GM12878 (cell line): ENCODE measurements at regions not wholly inside any gene's neighbourhood (a gene's known extent, or its start where the extent isn't known, plus 50 kb on each side); places are given as distances from the start of the nearest gene placed in this dataset.

Experiments used
- ATAC-seq: fragments of 200-7000 bp; cut with Tn5 transposase; 3 replicates; pipeline ENCODE4 v1.9.1; 2020; ENCODE audit warnings: mild to moderate bottlenecking, moderate library complexity
- BruUV-seq: library from RNA; stranded (reverse); fragments of 400-500 nt; replicated peaks from 2 replicates; lab custom pipeline; 2021; lab: Mats Ljungman, UMichigan
- CTCF ChIA-PET: fragments of 300-600 bp; sonication (Branson Sonifier 250); formaldehyde crosslinking; extraction: SDS; loops from one replicate; lab custom pipeline; 2021; ENCODE audit warnings: inconsistent platforms; lab: Yijun Ruan, JAX
- POLR2A ChIA-PET: fragments of 350-600 bp; formaldehyde crosslinking; extraction: SDS; loops from one replicate; lab custom pipeline; 2021; ENCODE audit warnings: inconsistent platforms; lab: Charles Lee
- RAD21 ChIA-PET: fragments of 300-600 bp; sonication (Branson Sonifier 250); formaldehyde crosslinking; loops from one replicate; lab custom pipeline; 2023; ENCODE audit warnings: antibody characterized with exemption; ENCODE audit not compliant: unreplicated experiment; lab: Charles Lee
- SMC1A ChIA-PET: fragments of 300-600 bp; sonication (Branson Sonifier 250); formaldehyde crosslinking; loops from one replicate; lab custom pipeline; 2023; ENCODE audit not compliant: unreplicated experiment, uncharacterized antibody; lab: Charles Lee
- DNase-seq: peaks from one replicate; pipeline ENCODE4 v3.0.0-alpha.2; 2011; ENCODE audit warnings: low read depth, low spot score
- FAIRE-seq: peaks from 3 replicates; lab custom pipeline; 2011; peaks lifted over from hg19 to GRCh38; lab: Jason Lieb, UNC
- H2AFZ ChIP-seq: 2 replicates; pipeline ENCODE4 v1.6.0; 2011; ENCODE audit warnings: low read depth, low read length, control low read depth; ENCODE audit not compliant: control insufficient read depth
- H3K27ac ChIP-seq: 2 replicates; pipeline ENCODE4 v1.5.1; 2011; ENCODE audit warnings: control low read depth; ENCODE audit not compliant: control insufficient read depth, insufficient read depth
- H3K27me3 ChIP-seq, 2 experiments: replicated peaks in 1 of 2; 2 replicates each; pipeline versions ENCODE4 v1.6.0 to v1.6.1; 2011; ENCODE audit warnings: low read length in 1 of 2; ENCODE audit not compliant: control insufficient read depth in 2 of 2, insufficient read depth in 2 of 2
- H3K36me3 ChIP-seq, 2 experiments: 2 replicates each; pipeline ENCODE4 v1.5.1; 2011; ENCODE audit warnings: low read length in 1 of 2; ENCODE audit not compliant: control insufficient read depth in 2 of 2, insufficient read depth in 2 of 2
- H3K4me1 ChIP-seq: 2 replicates; pipeline ENCODE4 v1.6.1; 2011; ENCODE audit warnings: mild to moderate bottlenecking, low read length, moderate library complexity, mixed read lengths; ENCODE audit not compliant: control insufficient read depth, insufficient read depth
- H3K4me2 ChIP-seq: 2 replicates; pipeline ENCODE4 v1.6.0; 2011; ENCODE audit warnings: control low read depth; ENCODE audit not compliant: control insufficient read depth, insufficient read depth
- H3K4me3 ChIP-seq: fragments of 200-600 bp; sonication (generic); 2 replicates; pipeline ENCODE4 v1.5.1; 2016
- H3K79me2 ChIP-seq: 2 replicates; pipeline ENCODE4 v1.6.0; 2011; ENCODE audit warnings: low read length; ENCODE audit not compliant: control insufficient read depth, insufficient read depth
- H3K9ac ChIP-seq: 2 replicates; pipeline ENCODE4 v1.8.0; 2011; ENCODE audit warnings: low read length, control low read depth, mixed read lengths; ENCODE audit not compliant: control insufficient read depth, insufficient read depth
- H3K9me3 ChIP-seq: replicated peaks from 3 replicates; pipeline ENCODE4 v1.5.1; 2011; ENCODE audit warnings: mild to moderate bottlenecking, low read length; ENCODE audit not compliant: control insufficient read depth, insufficient read depth
- H4K20me1 ChIP-seq: 2 replicates; pipeline ENCODE4 v1.6.0; 2011; ENCODE audit not compliant: control insufficient read depth, insufficient read depth
- CBX5 ChIP-seq: sonication (generic); IDR thresholded peaks from 2 replicates; pipeline ENCODE4 v1.6.1; 2016; ENCODE audit warnings: low read depth, moderate library complexity, mild to moderate bottlenecking, inconsistent platforms
- EZH2 ChIP-seq: IDR thresholded peaks from 2 replicates; pipeline ENCODE4 v1.6.1; 2012; ENCODE audit warnings: low read depth, mild to moderate bottlenecking, control low read depth, inconsistent platforms, low read length, borderline replicate concordance; ENCODE audit not compliant: control insufficient read depth
- GABPA ChIP-seq: IDR thresholded peaks from 2 replicates; pipeline ENCODE4 v1.6.1; 2014; ENCODE audit warnings: antibody characterized with exemption, low read depth, mild to moderate bottlenecking, inconsistent platforms
- HDAC6 ChIP-seq: fragments of 200-600 bp; sonication (generic); IDR thresholded peaks from one replicate; pipeline ENCODE4 v1.8.0; 2017; ENCODE audit warnings: antibody characterized with exemption; ENCODE audit not compliant: unreplicated experiment
- LARP7 ChIP-seq: fragments of 450-650 bp; IDR thresholded peaks from 2 replicates; pipeline ENCODE4 v1.6.1; 2017; ENCODE audit warnings: mild to moderate bottlenecking
- NR2C2 ChIP-seq: IDR thresholded peaks from 2 replicates; pipeline ENCODE4 v1.6.1; 2011; ENCODE audit warnings: borderline replicate concordance, low read depth; ENCODE audit not compliant: control insufficient read depth, insufficient read length
- NR2F1 ChIP-seq: fragments of 450-650 bp; conservative IDR thresholded peaks from 2 replicates; pipeline ENCODE4 v1.6.1; 2017; ENCODE audit warnings: mild to moderate bottlenecking
- NRF1 ChIP-seq: conservative IDR thresholded peaks from 2 replicates; pipeline ENCODE4 v1.6.1; 2011; ENCODE audit warnings: mild to moderate bottlenecking, low read depth, low read length, improper control_type of control experiment
- PAX5 ChIP-seq: IDR thresholded peaks from 2 replicates; pipeline ENCODE4 v1.6.1; 2011; ENCODE audit warnings: low read depth, low read length, borderline replicate concordance
- WGBS: methylation state at CpG from one replicate; pipeline ENCODE4 v1.1.6; 2016; ENCODE audit warnings: low lambda C conversion rate; ENCODE audit not compliant: insufficient replicate concordance, insufficient coverage; ENCODE audit errors: missing lambda C conversion rate; 5-methylcytosine and 5-hydroxymethylcytosine counted together
- in situ Hi-C: fragments of 300-500 bp; cut with MboI; formaldehyde crosslinking; loops from 9 replicates; pipeline ENCODE4 v1.14.3; 2018; ENCODE audit warnings: mixed read lengths
- intact Hi-C: fragments of 100-400 bp; cut with micrococcal nuclease; formaldehyde crosslinking; loops from one replicate; pipeline ENCODE4 v1.14.2; 2022; ENCODE audit not compliant: unreplicated experiment
- TF ChIP-seq, protein P1 (sequence below): IDR thresholded peaks from 2 replicates; pipeline ENCODE4 v1.6.1; 2012; ENCODE audit warnings: improper control_type of control experiment, low read depth, low read length; ENCODE audit not compliant: insufficient replicate concordance
- TF ChIP-seq, protein P2 (sequence below): IDR thresholded peaks from 2 replicates; pipeline ENCODE4 v1.6.1; 2012; ENCODE audit warnings: low read depth, low read length, improper control_type of control experiment

DNA sequence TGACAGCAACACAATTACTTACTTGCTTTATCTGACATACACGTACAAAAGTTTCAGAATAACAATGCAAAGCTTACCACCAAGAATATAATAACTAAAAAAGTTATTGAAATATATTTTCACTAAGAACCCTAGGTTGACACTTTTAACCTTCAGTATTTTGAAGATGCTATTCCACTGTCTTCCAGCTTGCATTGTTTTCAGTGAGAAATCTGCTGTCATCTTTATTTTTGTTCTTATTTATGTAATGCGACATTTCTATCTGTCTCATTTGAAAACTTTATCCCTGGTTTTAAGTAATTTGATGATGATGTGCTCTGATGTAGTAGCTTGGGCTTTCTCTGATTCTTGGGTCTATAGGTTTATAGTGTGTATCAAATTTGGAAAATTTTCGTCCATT, 165.0 kb upstream of the SMIM21 start:
- Histone ChIP-seq H3K79me2 (no peaks in the 10 kb centered on the region), H4K20me1 (no peaks in the 10 kb centered on the region), H2AFZ (no peak overlapping the region), H3K27me3 (no peaks in the 10 kb centered on the region), H3K4me3 (no peak overlapping the region)
- ATAC-seq (no peak), DNase-seq (no peak), FAIRE-seq (no peak)
- ChIA-PET SMC1A (no interaction called here), CTCF (no interaction called here)
- TF ChIP-seq CBX5 (peak; percentile 90; the same call in 1 of the 2 replicates), GABPA (no peak), LARP7 (no peak)
- TF ChIP-seq, all 136 proteins: peak for 1
- H3K9me3 ChIP-seq: no peaks in the 10 kb centered on the region; the same call in 2 of the 3 replicates
- H3K36me3 ChIP-seq: no peaks in the 10 kb centered on the region
- POLR2A ChIA-PET: no interaction called here
- 33% methylated on average over 3 of the region's 3 CpGs for WGBS
- RAD21 ChIA-PET: no interaction called here
- BruUV-seq: no TSS peak
- no peak overlapping the region for H3K27ac ChIP-seq
- H3K4me1 ChIP-seq: no peaks in the 10 kb centered on the region
- H3K9ac ChIP-seq: no peak overlapping the region
- in situ Hi-C loops (no loop called here), intact Hi-C loops (no loop called here)
- no peak overlapping the region for H3K4me2 ChIP-seq

DNA sequence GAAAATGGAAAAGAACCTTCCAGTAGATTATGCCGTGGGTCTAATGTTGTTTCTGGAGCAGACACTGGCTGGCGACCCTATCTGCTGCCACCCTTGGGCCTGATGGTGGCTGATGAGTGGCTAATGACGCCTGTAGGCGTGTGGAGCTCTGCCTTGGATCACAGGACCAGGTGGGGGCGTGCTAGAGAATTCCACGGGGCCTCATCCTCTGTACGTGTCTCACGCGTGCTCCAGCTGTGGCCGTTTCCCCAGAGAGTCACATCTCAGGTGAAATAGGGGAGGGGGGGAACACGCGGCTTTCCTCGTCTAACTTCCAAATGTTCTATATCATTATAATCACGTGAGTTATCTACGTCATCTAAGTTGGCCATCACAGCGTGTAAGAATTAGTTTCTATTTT, 160.9 kb upstream of the SMIM21 start:
- BruUV-seq: no TSS peak

More for the DNA sequence above, 160.9 kb upstream of the SMIM21 start:
- ChIA-PET POLR2A (no interaction called here), RAD21 (no interaction called here), CTCF (no interaction called here), SMC1A (no interaction called here)
- in situ Hi-C loops (no loop called here), intact Hi-C loops (no loop called here)
- no peak overlapping the region for H3K27ac ChIP-seq
- H3K9ac ChIP-seq: no peak overlapping the region
- DNase-seq (no peak), FAIRE-seq (no peak), ATAC-seq (no peak)
- WGBS: 54% methylated on average over 16 of the region's 16 CpGs
- H4K20me1 ChIP-seq: no peaks in the 10 kb centered on the region
- H3K9me3 ChIP-seq: no peaks in the 10 kb centered on the region; the same call in 2 of the 3 replicates
- no peak overlapping the region for H2AFZ ChIP-seq
- H3K4me2 ChIP-seq: no peak overlapping the region
- H3K27me3 ChIP-seq: no peaks in the 10 kb centered on the region
- no peaks in the 10 kb centered on the region for H3K4me1 ChIP-seq
- no peak overlapping the region for H3K4me3 ChIP-seq
- TF ChIP-seq NRF1: no peak
- TF ChIP-seq EZH2: no peak
- TF ChIP-seq NR2F1: no peak
- TF ChIP-seq PAX5: no peak
- TF ChIP-seq, protein P1, sequence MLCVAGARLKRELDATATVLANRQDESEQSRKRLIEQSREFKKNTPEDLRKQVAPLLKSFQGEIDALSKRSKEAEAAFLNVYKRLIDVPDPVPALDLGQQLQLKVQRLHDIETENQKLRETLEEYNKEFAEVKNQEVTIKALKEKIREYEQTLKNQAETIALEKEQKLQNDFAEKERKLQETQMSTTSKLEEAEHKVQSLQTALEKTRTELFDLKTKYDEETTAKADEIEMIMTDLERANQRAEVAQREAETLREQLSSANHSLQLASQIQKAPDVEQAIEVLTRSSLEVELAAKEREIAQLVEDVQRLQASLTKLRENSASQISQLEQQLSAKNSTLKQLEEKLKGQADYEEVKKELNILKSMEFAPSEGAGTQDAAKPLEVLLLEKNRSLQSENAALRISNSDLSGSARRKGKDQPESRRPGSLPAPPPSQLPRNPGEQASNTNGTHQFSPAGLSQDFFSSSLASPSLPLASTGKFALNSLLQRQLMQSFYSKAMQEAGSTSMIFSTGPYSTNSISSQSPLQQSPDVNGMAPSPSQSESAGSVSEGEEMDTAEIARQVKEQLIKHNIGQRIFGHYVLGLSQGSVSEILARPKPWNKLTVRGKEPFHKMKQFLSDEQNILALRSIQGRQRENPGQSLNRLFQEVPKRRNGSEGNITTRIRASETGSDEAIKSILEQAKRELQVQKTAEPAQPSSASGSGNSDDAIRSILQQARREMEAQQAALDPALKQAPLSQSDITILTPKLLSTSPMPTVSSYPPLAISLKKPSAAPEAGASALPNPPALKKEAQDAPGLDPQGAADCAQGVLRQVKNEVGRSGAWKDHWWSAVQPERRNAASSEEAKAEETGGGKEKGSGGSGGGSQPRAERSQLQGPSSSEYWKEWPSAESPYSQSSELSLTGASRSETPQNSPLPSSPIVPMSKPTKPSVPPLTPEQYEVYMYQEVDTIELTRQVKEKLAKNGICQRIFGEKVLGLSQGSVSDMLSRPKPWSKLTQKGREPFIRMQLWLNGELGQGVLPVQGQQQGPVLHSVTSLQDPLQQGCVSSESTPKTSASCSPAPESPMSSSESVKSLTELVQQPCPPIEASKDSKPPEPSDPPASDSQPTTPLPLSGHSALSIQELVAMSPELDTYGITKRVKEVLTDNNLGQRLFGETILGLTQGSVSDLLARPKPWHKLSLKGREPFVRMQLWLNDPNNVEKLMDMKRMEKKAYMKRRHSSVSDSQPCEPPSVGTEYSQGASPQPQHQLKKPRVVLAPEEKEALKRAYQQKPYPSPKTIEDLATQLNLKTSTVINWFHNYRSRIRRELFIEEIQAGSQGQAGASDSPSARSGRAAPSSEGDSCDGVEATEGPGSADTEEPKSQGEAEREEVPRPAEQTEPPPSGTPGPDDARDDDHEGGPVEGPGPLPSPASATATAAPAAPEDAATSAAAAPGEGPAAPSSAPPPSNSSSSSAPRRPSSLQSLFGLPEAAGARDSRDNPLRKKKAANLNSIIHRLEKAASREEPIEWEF: no peak
- TF ChIP-seq, protein P2, sequence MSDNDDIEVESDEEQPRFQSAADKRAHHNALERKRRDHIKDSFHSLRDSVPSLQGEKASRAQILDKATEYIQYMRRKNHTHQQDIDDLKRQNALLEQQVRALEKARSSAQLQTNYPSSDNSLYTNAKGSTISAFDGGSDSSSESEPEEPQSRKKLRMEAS: no peak
- TF ChIP-seq HDAC6: no peak
- no peak for TF ChIP-seq NR2C2
- H3K79me2 ChIP-seq: no peaks in the 10 kb centered on the region
- H3K36me3 ChIP-seq: no peaks in the 10 kb centered on the region; a peak in 1 of 4 replicates
